H1 (cell line): ENCODE measurements at regions not wholly inside any gene's neighbourhood (a gene's known extent, or its start where the extent isn't known, plus 50 kb on each side); places are given as distances from the start of the nearest gene placed in this dataset.

Source experiments
- CEBPB ChIP-seq: IDR thresholded peaks from 2 replicates; pipeline ENCODE4 v1.6.1; 2012; ENCODE audit warnings: low read depth, low read length
- CHD2 ChIP-seq: IDR thresholded peaks from 2 replicates; pipeline ENCODE4 v1.6.1; 2012; ENCODE audit warnings: low read length, improper control_type of control experiment
- CTCF ChIP-seq, 3 experiments: IDR thresholded peaks; 1 replicate in 2 of 3; 2 replicates in 1 of 3; pipeline versions ENCODE4 v1.5.1 to v1.6.1; 2011; ENCODE audit warnings: low read length in 3 of 3, mild to moderate bottlenecking in 3 of 3, inconsistent platforms in 2 of 3, low read depth in 1 of 3, moderate library complexity in 1 of 3; ENCODE audit not compliant: insufficient read depth in 1 of 3; ENCODE audit errors: control extremely low read depth in 1 of 3
- EP300 ChIP-seq, 2 experiments: IDR thresholded peaks; 1 replicate in 1 of 2; 2 replicates in 1 of 2; pipeline ENCODE4 v1.6.1; 2011 to 2012; ENCODE audit warnings: low read depth in 2 of 2, low read length in 2 of 2, mild to moderate bottlenecking in 2 of 2, borderline replicate concordance in 1 of 2, inconsistent platforms in 1 of 2, moderate library complexity in 1 of 2
- EZH2 ChIP-seq: fragments of 200-600 bp; sonication (generic); IDR thresholded peaks from 2 replicates; pipeline ENCODE4 v1.7.1; 2012; ENCODE audit warnings: low read depth, mild to moderate bottlenecking, moderate library complexity, low read length, inconsistent platforms; ENCODE audit not compliant: severe bottlenecking
- FOSL1 ChIP-seq: IDR thresholded peaks from 2 replicates; pipeline ENCODE4 v1.6.1; 2011; ENCODE audit warnings: mild to moderate bottlenecking, low read depth, low read length, moderate library complexity; ENCODE audit not compliant: insufficient read depth
- HDAC6 ChIP-seq: IDR thresholded peaks from one replicate; pipeline ENCODE4 v1.7.1; 2012; ENCODE audit warnings: low read depth, mild to moderate bottlenecking, inconsistent platforms, low read length, moderate library complexity
- KDM5A ChIP-seq: fragments of 200-600 bp; IDR thresholded peaks from 2 replicates; pipeline ENCODE4 v1.7.1; 2012; ENCODE audit warnings: mild to moderate bottlenecking, low read length, inconsistent platforms, mixed read lengths
- MAFK ChIP-seq: IDR thresholded peaks from 2 replicates; pipeline ENCODE4 v1.6.1; 2012; ENCODE audit warnings: low read depth, mild to moderate bottlenecking, improper control_type of control experiment, low read length
- POLR2A ChIP-seq, 2 experiments: IDR thresholded peaks; 1 replicate in 1 of 2; 2 replicates in 1 of 2; pipeline ENCODE4 v1.6.1; 2011; ENCODE audit warnings: low read depth in 2 of 2, low read length in 2 of 2, mild to moderate bottlenecking in 2 of 2; ENCODE audit errors: control extremely low read depth in 1 of 2
- RAD21 ChIP-seq, 2 experiments: IDR thresholded peaks in 1 of 2; conservative IDR thresholded peaks in 1 of 2; 2 replicates each; pipeline ENCODE4 v1.6.1; 2011; ENCODE audit warnings: low read depth in 2 of 2, low read length in 2 of 2, improper control_type of control experiment in 1 of 2, inconsistent platforms in 1 of 2, mild to moderate bottlenecking in 1 of 2, moderate library complexity in 1 of 2
- SIN3A ChIP-seq, 2 experiments: IDR thresholded peaks in 1 of 2; conservative IDR thresholded peaks in 1 of 2; 2 replicates each; pipeline ENCODE4 v1.6.1; 2011 to 2012; ENCODE audit warnings: low read length in 2 of 2, improper control_type of control experiment in 1 of 2, low read depth in 1 of 2, mild to moderate bottlenecking in 1 of 2
- SP2 ChIP-seq: IDR thresholded peaks from 2 replicates; pipeline ENCODE4 v1.6.1; 2012; ENCODE audit warnings: mild to moderate bottlenecking, low read length, inconsistent platforms

GRCh38 chr10:29228562-29228961 lies 60.3 kb upstream of the LYZL1 start:
- TF ChIP-seq KDM5A = no peak
- no peak for TF ChIP-seq CTCF (IDR thresholded peaks at IDR 0.05; ENCODE audit: control extremely low read depth in 1 of 3, insufficient read depth in 1 of 3, low read depth in 1 of 3, low read length in 3 of 3)
- TF ChIP-seq MAFK = no peak
- no peak for TF ChIP-seq FOSL1
- no peak for TF ChIP-seq EZH2
- no peak for TF ChIP-seq RAD21 (IDR thresholded peaks at IDR 0.05 in 1 of 2, conservative IDR thresholded peaks at IDR 0.05 in 1 of 2; ENCODE audit: low read depth in 2 of 2, low read length in 2 of 2)
- no peak for TF ChIP-seq EP300 (IDR thresholded peaks at IDR 0.05; ENCODE audit: borderline replicate concordance in 1 of 2, low read depth in 2 of 2, low read length in 2 of 2)
- TF ChIP-seq POLR2A (IDR thresholded peaks at IDR 0.05; ENCODE audit: control extremely low read depth in 1 of 2, low read depth in 2 of 2, low read length in 2 of 2) = no peak
- no peak for TF ChIP-seq SP2
- TF ChIP-seq SIN3A (conservative IDR thresholded peaks at IDR 0.05 in 1 of 2, IDR thresholded peaks at IDR 0.05 in 1 of 2; ENCODE audit: low read depth in 1 of 2, low read length in 2 of 2) = no peak
- no peak for TF ChIP-seq CHD2
- TF ChIP-seq HDAC6 = no peak
- TF ChIP-seq CEBPB = no peak
